NCI-H2196 (cell line): ENCODE measurements at regions not wholly inside any gene's neighbourhood (a gene's known extent, or its start where the extent isn't known, plus 50 kb on each side); places are given as distances from the start of the nearest gene placed in this dataset.

Experiments used
- DNase-seq: peaks from one replicate; lab custom pipeline; 2025; ENCODE audit not compliant: unreplicated experiment; lab: John Stamatoyannopoulos, UW

DNA sequence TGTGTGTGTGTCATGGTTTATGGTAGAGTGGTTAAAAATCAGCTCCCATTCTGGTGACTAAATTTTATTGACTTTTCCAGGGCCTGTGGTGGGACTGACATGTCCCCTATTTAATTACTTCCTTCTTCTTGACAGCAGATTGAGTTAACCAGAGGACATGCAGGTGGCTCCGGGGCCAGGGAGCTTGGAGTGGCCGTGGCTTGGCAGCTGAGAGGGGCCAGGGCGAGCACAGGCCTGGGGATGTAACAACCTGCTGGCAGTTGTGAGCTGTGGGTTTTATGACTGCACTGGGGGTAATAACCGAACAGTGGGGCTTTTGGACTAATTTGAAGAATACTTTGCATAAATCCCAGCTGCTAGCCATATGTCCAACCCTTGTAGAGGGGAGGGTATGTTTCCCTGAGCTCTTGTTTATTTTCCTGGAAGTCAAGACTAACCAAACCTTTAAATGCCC lies 186.0 kb downstream of the MID1IP1 start:
- no peak for DNase-seq

DNA sequence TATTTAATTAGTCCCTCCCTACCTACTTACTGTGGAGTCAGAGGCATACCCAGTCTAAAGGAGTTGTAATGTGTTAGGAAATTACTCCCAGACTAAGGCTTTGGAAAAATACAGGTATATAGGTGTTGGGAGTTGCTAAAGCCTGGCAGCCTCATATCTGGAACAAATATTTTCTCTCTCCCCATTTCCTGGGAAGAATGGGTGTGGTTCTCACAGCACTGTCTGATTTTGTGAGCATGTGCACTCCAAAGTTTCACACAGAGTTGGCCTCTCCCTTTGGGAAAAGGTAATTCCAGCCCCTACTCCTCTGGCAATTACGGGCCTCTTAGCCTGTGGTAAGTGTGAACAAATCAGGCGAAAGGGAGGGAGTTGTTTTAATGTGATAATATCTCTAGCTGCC lies 187.0 kb downstream of the MID1IP1 start:
- DNase-seq: no peak

DNA sequence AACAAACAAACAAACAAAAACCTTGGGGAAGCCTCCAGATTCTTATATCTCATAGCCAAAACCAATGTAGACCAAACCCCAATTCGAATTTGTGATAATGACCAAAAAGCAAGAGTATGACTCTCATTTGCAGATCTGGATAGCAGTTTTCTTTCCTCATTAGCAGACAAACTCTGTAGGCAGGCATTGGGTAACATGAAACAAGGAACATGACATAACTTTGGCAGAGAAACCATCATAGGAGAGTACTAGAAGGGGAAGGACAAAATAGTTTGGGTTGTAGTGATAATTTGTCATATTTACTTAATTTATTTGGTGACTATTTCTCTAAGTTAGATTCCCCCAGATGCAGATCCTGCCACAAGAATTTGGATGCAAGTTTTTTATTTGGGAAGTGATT lies 187.8 kb downstream of the MID1IP1 start:
- no peak for DNase-seq

DNA sequence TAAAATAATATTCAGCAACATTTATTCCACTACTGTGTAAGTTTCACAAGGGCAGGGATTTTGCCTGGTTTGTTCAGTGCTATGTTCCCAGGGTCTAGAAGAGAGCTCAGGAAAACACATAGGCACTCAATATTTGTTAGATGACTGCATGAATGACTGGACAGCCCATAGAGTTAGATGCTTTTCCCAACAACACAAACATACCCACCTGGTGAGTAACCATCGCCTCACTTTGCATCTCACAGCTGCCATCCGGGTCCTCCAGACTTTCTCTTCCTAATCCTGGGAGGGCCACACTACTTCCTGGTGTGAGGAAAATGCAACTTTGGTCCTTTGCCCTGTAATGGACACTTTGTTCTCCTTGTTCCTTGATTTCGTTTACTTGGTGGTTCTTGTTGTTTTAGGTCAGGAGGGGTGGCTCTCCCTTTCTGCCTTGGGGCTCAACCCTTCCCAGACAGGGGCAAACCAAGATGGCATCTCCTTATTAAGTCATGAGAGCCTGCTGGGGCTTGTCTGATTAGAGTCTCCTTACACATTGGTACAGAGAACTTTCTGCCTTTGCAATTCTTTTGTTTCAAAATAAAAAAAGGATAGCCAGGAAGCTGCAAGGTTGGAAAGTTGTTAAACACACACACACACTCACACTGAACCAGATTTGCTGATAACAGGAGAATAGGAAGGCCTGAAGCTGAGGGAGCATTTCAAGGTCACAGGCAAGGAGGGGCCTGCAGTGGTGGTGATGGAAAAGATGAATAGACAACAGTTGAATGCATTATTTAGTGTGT lies 190.6 kb downstream of the MID1IP1 start:
- DNase-seq: no peak

- no peak for DNase-seq
Observed at GRCh38 chrX:38992441-38993096, 191.3 kb downstream of the MID1IP1 start.

GRCh38 chrX:38993500-38993899 lies 192.2 kb downstream of the MID1IP1 start:
- no peak for DNase-seq

DNA sequence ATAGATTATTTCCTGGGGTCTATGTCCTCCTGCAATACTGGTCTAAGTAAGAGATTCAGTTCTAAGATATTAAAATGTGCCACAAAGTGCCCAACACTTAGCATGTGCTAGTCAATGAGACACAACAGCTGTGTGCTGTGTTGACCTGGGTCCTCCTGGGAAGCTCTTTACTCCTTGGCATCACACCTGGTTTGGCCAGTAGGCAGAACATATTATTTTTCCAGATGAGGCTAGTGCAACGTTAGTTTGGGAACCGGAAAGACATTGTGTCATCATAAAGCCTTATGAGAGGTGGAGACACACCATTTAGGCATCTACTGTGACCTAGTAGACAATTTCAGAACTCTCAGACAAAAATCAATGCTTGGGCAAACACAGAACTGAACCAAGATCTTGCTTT lies 197.8 kb downstream of the MID1IP1 start:
- DNase-seq: no peak

GRCh38 chrX:38999967-39000745 lies 198.9 kb downstream of the MID1IP1 start:
- no peak for DNase-seq

DNA sequence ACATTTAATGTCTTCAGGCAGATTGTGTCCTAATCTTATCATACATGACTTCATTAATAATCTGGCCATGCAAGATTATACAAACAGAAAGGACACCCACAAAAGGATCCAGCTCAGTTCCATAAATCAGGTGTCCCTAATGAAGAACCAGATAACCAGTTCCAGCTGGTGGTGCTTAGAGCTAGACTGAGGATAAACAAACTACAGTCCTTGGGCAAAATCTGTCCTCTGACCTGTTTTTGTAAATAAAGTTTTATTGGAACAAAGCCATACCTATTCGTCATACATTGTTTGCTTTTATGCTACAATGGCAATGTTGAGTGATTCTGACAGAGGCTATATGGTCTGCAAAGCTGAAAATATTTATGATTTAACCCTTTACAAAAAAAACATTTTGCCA lies 199.5 kb downstream of the MID1IP1 start:
- no peak for DNase-seq

DNA sequence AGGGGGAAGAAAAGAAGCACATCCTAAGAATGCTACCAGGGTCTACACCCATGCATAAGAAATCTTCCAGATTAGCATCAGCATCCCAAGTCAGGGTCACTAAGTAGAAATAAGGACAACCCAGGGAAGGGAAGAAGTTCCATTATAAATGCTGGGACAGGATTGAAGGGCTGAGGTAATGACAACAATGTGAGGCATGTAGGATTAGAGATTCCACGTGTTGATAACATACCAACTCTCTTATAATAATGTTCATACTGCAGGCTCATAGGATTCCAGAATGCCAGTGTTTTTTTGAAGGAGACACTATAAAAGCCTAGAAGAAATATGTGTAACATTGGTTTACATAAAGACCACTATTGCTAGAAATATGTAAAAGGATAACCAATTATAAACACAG lies 201.2 kb downstream of the MID1IP1 start:
- no peak for DNase-seq

DNA sequence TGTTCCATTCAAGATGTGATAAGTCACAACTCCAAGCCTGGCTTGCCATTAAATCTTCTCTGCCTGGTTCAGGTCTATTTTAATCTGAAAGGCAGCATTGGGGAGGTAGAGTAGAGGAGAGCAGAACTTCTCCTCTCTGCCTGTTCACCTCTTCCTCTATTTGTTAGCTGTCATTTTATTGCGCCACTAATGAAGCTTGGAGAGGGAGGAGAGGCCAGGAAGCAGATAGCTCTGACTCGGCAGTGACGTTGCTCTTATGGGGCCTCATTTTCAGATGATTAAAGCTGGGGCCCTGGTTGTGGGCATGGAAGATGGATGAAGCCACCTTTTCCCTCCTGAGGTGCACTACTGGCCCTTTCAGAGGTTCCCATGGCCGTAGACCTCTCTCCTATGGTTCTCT lies 207.3 kb downstream of the MID1IP1 start:
- DNase-seq: no peak

GRCh38 chrX:39011454-39012221 lies 210.4 kb downstream of the MID1IP1 start:
- DNase-seq: no peak

DNA sequence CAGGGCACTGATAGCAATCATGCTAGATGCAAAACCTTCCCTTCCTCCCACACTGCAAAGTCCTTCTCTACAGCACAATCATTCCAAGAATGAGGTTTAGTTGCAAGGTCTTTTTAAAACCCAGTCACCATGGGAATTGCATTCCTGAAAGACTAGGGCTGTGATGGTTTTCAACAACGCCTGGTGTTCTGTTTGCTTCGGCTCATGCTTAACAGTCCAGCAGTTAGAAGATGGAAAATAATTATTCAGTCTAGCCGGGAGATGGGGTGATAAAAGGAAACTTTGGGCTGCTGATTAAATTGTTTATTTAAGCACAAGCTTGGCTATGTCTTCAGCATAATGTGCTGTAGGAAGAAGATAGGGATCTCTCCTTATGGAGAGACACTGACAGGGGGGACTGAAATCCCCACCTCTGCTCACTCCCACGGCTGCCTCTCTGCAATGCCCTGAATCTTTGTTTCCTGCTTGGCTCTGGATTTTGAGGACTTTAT lies 211.4 kb downstream of the MID1IP1 start:
- no peak for DNase-seq

DNA sequence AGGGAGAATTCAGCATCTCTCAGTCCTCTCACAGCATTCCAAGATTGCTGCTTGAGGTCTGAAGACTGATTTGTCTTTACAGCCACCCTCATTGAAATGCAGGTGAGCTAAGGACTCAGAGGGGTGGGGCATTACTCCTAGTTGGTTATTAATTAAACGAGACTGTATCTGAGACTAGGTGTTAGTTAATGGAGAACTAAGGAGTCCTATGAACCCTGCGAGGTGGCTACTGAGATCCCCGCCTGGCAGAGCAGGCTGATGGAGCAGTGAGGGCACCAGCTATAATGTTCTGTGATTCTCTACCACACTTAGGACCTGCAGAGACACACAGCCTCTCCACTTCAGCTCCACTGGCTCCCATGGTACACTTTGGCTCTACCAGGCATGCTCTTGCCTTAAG lies 215.3 kb downstream of the MID1IP1 start:
- DNase-seq: no peak

- no peak for DNase-seq
Observed at GRCh38 chrX:39017077-39017476, 215.8 kb downstream of the MID1IP1 start.

- DNase-seq: no peak
Observed at GRCh38 chrX:39017716-39018115, 216.5 kb downstream of the MID1IP1 start.

GRCh38 chrX:39018541-39018940 lies 217.3 kb downstream of the MID1IP1 start:
- no peak for DNase-seq

GRCh38 chrX:39019056-39019455 lies 217.8 kb downstream of the MID1IP1 start:
- DNase-seq: no peak

DNA sequence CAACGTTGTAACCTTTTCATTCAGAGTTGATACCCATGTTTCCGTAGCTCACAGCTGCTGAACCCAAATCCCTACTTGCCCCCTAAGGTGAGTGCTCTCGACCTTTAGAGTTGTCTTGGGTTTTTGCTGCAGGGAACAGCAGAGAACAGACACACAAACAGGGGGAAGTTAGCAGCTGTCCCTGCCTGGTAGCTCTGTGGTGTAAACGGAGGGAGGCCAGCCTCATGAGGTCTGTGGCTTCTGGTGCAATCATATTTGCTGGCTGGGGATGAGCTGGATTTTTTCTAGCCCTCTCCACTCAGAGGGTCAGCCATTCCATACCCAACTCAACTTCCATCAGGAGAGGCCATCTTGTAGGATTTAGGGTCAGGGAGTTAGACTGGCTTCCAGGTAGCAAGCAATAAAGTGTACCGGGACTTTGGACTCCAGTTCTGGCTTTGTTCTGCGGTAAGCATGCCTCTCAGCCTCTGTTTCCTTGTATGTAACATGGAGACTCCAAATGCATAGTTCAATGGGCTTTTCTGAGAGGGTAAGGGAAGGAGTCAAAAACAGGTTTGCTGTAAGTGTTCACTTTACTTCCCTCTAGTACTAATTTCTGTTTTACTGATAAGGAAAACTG lies 218.9 kb downstream of the MID1IP1 start:
- no peak for DNase-seq

DNA sequence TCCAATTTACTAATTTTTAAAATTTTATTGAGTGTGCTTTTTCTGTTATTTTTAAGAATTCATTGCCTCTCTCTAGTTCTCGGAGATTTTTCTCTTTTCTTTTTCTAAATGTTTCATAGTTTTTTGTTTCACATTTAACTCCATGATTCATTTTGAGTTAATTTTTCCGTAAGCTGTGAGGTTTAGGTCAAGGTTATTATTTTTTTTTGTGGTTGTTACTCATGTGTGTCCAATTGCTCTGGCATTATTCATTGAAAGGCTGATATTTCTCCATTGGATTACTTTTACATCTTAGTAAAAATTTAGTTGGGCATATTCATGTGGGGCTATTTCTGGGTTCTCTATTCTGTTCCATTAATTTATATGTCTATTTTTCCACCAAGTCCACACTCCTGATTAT lies 220.8 kb downstream of the MID1IP1 start:
- no peak for DNase-seq

GRCh38 chrX:39029221-39029620 lies 228.0 kb downstream of the MID1IP1 start:
- no peak for DNase-seq
